Skin of body (tissue), 1 donor: ENCODE measurements at regions not wholly inside any gene's neighbourhood (a gene's known extent, or its start where the extent isn't known, plus 50 kb on each side); places are given as distances from the start of the nearest gene placed in this dataset.
"Not testable (repeated sequence)": the region's sequence is repeated elsewhere in the genome, so short reads cannot be mapped to it uniquely, and the experiment has no call there.

Source experiments
- DNase-seq: peaks from one replicate; lab custom pipeline; 2025; lab: John Stamatoyannopoulos, UW

DNA sequence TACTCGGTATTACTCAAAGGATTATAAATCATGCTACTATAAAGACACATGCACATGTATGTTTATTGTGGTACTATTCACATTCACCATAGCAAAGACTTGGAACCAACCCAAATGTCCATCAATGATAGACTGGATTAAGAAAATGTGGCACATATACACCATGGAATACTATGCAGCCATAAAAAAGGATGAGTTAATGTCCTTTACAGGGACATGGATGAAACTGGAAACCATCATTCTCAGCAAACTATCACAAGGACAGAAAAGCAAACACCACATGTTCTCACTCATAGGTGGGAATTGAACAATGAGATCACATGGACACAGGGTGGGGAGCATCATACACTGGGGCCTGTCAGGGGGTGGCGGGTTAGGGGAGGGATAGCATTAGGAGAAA is 130.5 kb upstream of the SLC1A3 start:
- not testable (repeated sequence) for DNase-seq

DNA sequence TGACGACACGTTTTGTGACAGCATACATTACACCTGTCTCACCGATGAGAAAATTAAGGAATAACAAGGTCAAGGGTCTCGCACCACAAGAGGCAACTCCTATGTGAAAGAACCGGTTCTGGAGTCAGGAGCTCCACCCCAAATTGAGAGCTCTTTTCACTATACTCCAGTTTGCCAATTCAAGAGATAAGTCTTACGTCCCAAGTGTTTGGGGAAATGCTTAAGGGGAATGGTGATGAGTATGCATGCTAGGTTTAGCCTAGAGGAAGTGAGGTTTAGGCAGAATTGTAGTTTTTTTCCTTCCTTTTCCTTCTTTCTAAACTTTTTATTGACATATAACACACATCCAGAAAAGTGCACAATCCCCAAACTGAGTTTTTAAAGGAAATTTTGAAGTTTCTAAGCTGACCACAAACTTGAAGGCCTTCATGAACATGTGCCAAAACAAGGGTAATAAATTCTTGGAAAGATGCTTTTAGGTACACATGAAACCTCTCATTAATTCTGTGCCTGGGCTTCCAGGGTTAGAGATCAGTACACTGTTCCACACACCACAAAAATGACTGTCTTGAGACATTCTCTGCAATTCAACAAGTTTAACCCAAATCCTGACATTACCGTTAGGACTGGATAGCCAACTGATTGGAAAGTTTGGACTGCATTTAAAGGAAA is 127.6 kb upstream of the SLC1A3 start:
- no peak for DNase-seq

DNA sequence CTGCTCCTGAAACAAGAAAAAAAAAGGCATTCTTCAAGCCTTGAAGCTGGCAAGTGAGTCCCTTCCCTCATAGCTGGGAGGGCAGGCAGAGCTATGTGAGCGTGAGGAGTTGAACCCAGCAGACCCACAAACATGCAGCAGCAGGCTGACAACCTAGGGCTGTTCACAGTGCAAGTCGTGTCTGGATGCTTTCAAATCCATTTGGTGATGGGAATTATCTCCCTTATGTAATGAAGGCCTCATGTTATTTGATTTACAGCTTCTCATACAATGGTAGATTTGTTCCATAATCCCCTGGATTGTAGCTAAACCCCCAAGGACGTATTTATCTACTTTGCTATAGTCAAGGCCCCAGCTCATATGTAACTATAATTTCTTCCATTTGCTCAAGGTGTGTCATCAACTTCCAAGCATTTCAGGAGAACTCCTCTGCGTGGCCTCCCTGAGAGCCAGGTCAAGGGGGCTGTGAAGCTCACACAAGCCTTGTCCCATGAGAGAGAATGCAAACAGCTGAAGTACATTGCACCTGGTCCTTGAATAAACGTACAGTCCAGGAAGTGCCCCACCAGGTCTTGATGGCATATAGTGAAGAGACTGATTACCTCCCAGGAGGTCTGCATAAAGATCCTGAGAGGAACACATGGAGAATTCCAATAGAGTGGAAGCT is 124.8 kb upstream of the SLC1A3 start:
- no peak for DNase-seq

DNA sequence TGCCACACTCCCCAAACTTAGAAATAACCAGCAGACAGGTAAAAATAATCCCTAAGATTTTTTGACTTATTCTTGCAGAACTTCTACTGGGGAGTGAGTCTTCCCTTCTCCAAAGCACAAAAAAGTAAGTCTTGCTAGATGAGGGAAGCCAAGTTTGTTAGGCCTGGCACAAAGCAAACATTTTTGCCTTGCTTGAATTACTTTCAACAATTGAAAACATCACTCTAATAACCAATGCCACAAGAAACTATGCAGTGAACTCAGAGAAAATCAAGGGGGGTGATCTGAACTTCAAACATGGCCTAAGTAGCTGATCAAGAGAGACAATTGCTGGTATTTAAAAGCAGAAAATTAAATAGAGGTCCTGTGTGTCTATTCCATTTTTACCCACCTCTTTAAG is 123.6 kb upstream of the SLC1A3 start:
- no peak for DNase-seq

GRCh38 chr5:36489505-36489904 is 116.9 kb upstream of the SLC1A3 start:
- no peak for DNase-seq

- no peak for DNase-seq
Observed at GRCh38 chr5:36491856-36492255, 114.5 kb upstream of the SLC1A3 start.

DNA sequence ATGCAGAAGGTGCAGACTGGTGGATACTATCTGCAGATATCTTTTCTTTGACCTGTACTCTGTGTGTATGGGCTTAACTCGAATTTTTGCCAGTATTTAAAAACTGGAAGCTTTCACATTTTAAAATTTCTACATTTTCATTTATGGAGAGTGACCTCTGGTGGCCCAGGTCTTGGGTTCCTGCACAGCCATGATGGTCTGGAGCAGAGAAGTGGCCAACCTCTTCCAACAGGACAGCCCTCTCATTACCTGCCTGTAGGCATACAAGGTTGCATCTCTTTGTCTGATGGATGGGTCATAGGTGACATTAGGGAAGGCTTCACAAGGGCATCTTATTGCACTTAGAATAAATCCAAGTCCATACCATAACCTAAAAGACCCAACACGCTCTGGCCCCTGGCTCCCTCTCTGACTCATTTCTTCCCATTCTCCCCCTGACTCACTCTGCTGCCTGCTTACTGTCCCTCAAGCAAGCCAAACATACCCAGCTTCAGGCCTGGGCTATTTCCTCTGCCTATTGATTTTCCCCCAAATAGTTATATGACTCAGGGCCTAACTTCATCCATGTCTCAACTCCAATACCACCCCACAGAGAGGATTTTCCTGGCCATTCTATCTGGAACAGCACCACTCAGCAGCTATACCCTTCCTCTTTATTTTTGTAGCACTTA is 113.3 kb upstream of the SLC1A3 start:
- DNase-seq = no peak

- DNase-seq = no peak
Observed at GRCh38 chr5:36494028-36494427, 112.4 kb upstream of the SLC1A3 start.

GRCh38 chr5:36494841-36495601 is 111.4 kb upstream of the SLC1A3 start:
- DNase-seq = no peak

- no peak for DNase-seq
Observed at GRCh38 chr5:36495611-36496010, 110.8 kb upstream of the SLC1A3 start.

- DNase-seq = no peak
Observed at GRCh38 chr5:36496471-36496870, 109.9 kb upstream of the SLC1A3 start.

- no peak for DNase-seq
Observed at GRCh38 chr5:36502608-36503007, 103.8 kb upstream of the SLC1A3 start.

DNA sequence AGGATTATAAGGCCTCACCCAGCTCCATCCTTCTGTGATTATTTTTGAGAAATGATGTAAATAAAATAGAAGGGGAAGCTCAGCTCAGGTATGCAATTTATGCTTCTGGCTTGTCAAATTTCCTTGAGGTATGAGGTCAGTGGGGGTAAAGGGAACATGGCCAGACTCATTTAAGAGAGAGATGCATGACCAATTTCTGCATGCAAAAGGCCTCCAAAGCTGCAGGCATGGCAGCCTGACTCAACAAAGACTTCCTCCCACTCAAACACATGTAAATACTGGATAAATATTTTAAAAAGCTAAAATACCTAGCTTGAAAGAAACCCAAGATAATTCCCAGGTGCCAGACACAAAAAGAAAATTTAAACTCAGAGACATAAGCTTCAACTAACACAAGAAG is 101.4 kb upstream of the SLC1A3 start:
- no peak for DNase-seq

DNA sequence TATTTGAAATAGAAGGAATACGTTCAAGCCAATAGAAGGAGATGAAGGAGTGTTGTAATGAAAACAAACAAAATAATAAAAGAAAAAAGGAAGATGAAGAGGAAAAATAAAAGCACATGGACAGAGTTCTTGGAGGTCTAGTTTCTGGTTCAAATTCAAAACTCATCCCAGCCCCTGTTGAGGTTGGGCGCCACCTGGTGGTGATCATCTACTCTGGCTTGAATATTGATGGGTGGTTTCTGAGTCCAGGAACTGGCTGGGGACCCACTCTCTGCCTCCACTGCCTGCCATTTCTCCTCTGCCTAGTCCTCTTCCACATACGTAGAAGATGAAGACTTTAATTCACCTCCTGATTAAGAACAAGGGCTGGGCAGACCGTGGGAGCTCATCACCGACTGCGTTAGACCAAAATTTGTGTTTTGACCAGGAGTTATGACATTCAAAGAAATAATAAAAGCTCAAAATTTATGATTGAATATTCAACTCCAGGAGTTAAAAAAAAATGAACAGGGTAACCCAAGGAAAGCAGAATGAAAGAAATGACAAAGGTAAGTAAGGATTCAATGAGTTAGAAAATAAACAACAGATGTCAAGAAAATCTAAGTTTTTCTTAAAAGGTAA is 99.0 kb upstream of the SLC1A3 start:
- DNase-seq = no peak

DNA sequence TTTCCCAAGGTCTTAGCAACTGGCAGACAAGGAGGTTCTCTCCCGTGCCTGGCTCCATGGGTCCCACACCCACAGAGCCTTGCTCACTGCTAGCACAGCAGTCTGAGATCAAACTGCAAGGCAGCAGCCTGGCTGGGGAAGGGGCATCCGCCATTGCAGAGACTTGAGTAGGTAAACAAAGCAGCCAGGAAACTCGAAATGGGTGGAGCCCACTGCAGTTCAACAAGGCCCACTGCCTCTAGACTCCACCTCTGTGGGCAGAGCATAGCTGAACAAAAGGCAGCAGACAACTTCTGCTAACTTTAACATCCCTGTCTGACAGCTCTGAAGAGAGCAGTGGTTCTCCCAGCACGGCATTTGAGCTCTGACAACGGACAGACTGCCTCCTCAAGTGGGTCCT is 98.1 kb upstream of the SLC1A3 start:
- DNase-seq = not testable (repeated sequence)

DNA sequence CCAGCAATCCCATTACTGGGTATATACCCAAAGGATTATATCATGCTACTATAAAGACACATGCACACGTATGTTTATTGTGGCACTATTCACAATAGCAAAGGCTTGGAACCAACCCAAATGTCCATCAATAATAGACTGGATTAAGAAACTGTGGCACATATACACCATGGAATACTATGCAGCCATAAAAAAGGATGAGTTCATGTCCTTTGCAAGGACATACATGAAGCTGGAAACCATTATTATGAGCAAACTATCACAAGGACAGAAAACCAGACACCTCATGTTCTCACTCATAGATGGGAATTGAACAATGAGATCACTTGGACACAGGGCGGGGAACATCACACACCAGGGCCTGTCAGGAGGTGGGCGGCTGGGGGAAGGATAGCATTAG is 92.8 kb upstream of the SLC1A3 start:
- not testable (repeated sequence) for DNase-seq

DNA sequence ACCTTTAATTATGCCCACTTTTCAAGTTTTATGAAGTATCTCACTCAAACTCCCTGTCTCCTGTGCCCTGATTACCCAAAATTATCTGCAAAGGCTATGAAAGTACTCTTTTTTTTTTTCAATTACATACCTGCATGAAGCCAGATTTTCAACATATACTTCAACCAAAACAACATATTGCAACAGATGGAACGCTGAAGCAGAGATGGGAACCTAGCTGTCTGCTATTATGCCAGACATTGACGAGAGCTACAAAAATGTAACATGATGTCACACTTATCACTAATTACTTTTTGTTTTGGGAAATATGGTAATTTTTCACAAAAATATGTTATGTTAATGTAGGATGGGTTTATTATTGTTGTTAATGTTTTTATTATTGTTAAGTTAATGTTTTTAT is 86.5 kb upstream of the SLC1A3 start:
- no peak for DNase-seq

DNA sequence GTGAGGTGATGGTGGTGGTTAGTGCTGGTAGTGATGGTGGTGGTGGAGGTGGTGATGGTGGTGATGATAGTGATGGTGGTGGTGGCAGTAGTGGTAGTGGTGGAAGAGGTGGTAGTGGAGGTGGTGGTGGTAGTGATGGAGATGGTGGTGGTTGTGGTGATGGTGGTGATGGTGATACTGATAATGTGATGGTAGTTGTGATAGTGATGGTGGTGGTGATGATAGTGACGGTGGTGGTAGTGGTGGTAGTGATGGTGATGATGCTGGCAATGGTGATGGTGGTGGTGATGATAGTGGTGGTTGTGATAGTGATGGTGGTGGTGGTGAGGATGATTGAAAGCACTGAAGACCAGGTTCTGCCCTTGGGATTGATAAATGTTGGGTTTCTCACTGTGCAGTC is 85.2 kb upstream of the SLC1A3 start:
- no peak for DNase-seq

DNA sequence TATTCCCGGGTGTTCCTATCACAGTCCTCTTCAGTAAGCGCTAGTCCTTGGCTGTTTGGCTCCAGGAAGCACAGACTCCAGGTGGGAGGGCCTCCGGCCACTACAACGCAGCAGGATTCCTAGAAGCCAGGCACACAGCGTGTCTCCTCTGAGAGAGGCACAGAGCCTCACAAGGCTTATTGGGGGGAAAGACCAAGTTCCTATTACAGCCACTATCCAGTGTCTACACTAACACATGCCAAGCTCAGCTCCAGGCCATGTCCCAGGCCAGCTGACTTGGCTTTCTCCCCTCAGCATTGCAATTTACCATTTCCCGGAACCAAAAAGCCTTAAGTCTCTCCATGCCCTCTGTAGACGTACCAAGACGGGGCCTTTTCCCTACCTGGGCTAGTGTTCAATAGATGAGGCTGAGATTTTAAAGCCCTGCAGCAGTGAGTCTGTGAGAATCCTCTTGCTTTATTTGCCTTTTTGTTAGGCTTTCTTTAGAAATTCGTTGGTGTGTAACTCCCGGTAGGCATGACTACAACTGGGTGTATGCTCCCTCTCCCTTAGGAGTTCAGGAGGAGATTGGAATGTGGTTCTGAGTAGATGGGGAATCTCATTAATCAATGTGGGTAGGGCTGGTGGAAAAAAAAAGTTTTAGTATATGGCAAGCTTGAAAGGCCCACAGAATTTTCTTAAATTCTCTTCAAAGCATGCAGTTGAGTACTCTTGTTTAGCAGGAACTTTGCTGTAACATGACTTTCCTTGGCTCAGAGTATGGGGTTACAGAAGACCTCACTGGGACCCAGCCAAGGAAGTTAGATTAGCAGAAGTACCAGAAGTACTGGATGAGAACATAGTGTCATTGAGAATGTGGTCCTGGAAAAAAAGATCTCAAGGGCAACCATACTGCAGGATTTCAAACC is 84.3 kb upstream of the SLC1A3 start:
- no peak for DNase-seq

- no peak for DNase-seq
Observed at GRCh38 chr5:36522746-36523065, 83.7 kb upstream of the SLC1A3 start.

DNA sequence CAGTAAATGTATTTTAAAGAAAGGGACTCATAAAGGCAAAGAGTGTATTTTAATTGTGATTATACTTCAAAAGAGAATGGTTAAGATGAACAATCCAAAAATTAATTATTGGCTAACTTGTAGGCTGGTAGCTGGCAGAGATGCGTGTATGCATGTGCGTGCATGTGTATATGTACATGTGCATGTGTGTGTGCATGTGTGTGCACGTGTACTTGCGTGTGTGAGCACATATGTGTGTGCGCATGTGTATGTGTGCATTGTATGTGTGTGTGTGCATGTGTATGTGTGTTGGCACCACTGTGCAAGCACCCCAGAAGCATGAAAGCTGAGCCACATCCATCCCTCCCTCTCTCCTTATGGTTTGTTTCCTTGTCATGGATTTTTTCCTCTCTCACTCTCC is 83.0 kb upstream of the SLC1A3 start:
- no peak for DNase-seq
